A673 (cell line): ENCODE measurements at regions not wholly inside any gene's neighbourhood (a gene's known extent, or its start where the extent isn't known, plus 50 kb on each side); places are given as distances from the start of the nearest gene placed in this dataset.

ENCODE experiments used
- BruUV-seq: library from RNA; stranded (reverse); fragments of 400-500 nt; replicated peaks from 2 replicates; lab custom pipeline; 2021; lab: Mats Ljungman, UMichigan
- CTCF ChIA-PET: fragments of 300-600 bp; sonication (Branson Sonifier 250); formaldehyde crosslinking; loops from one replicate; lab custom pipeline; 2022; ENCODE audit warnings: antibody characterized with exemption; lab: Charles Lee
- POLR2A ChIA-PET: fragments of 300-600 bp; sonication (Branson Sonifier 250); formaldehyde crosslinking; loops from one replicate; lab custom pipeline; 2022; ENCODE audit warnings: antibody characterized with exemption; ENCODE audit not compliant: low non-redundant PET; lab: Charles Lee
- DNase-seq: peaks from one replicate; pipeline ENCODE4 v3.0.0-alpha.2; 2015; ENCODE audit warnings: low spot score
- H3K27ac ChIP-seq: fragments of 200-600 bp; sonication (generic); 2 replicates; pipeline ENCODE4 v1.5.1; 2016; ENCODE audit warnings: mixed run types, low read depth, mild to moderate bottlenecking, mixed read lengths, antibody characterized with exemption, low read length; ENCODE audit not compliant: poor library complexity, severe bottlenecking
- H3K27me3 ChIP-seq: fragments of 200-600 bp; sonication (generic); replicated peaks from 2 replicates; pipeline ENCODE4 v1.6.1; 2017; ENCODE audit warnings: mixed run types, low read depth, mild to moderate bottlenecking, mixed read lengths, antibody characterized with exemption, low read length; ENCODE audit not compliant: insufficient read depth, poor library complexity
- H3K36me3 ChIP-seq: fragments of 200-600 bp; sonication (generic); 2 replicates; pipeline ENCODE4 v1.6.1; 2016; ENCODE audit warnings: mixed run types, mild to moderate bottlenecking, mixed read lengths, antibody characterized with exemption, low read length; ENCODE audit not compliant: insufficient read depth, poor library complexity, severe bottlenecking
- H3K4me1 ChIP-seq: fragments of 200-600 bp; sonication (generic); 2 replicates; pipeline ENCODE4 v1.6.1; 2017; ENCODE audit warnings: mixed run types, mild to moderate bottlenecking, mixed read lengths, antibody characterized with exemption, low read length; ENCODE audit not compliant: insufficient read depth, poor library complexity, severe bottlenecking
- H3K4me3 ChIP-seq: fragments of 200-600 bp; sonication (generic); 2 replicates; pipeline ENCODE4 v1.5.1; 2016; ENCODE audit warnings: low read depth, mixed run types, mild to moderate bottlenecking, mixed read lengths, low read length; ENCODE audit not compliant: poor library complexity, severe bottlenecking
- H3K9me3 ChIP-seq: fragments of 200-600 bp; sonication (generic); 2 replicates; pipeline ENCODE4 v1.6.1; 2016; ENCODE audit warnings: mixed run types, low read depth, mild to moderate bottlenecking, mixed read lengths, antibody characterized with exemption, low read length; ENCODE audit not compliant: poor library complexity, severe bottlenecking
- CTCF ChIP-seq: fragments of 300-800, 200-600 bp; sonication (generic); conservative IDR thresholded peaks from 2 replicates; pipeline ENCODE4 v1.5.1; 2017; ENCODE audit warnings: low read depth, mild to moderate bottlenecking, antibody characterized with exemption, low read length, moderate library complexity, mixed read lengths
- EZH2 ChIP-seq: fragments of 200-600 bp; sonication (generic); IDR thresholded peaks from 2 replicates; pipeline ENCODE4 v1.6.1; 2017; ENCODE audit warnings: borderline replicate concordance, low read depth, mild to moderate bottlenecking, mixed read lengths, antibody characterized with exemption, low read length; ENCODE audit not compliant: poor library complexity, severe bottlenecking
- intact Hi-C: fragments of 100-400 bp; cut with micrococcal nuclease; formaldehyde crosslinking; loops from one replicate; pipeline ENCODE4 v1.10.0; 2022; ENCODE audit not compliant: unreplicated experiment

GRCh38 chr6:102701019-102701418 lies 1307.5 kb downstream of the GRIK2 start:
- H3K4me1 ChIP-seq, result no peaks in the 10 kb centered on the region
- DNase-seq, result no peak
- TF ChIP-seq CTCF (no peak), EZH2 (no peak)
- intact Hi-C loops, result no loop called here
- CTCF ChIA-PET, result interaction anchor here (0.5 kb wide), 1 partner anchor 1707 kb away, joined by 8 read pairs; no protein-coding TSS in a partner anchor
- no peak overlapping the region for H3K4me3 ChIP-seq
- no peaks in the 10 kb centered on the region for H3K36me3 ChIP-seq
- H3K9me3 ChIP-seq, result no peaks in the 10 kb centered on the region
- no TSS peak for BruUV-seq
- H3K27me3 ChIP-seq, result no peaks in the 10 kb centered on the region
- POLR2A ChIA-PET, result no interaction called here
- no peak overlapping the region for H3K27ac ChIP-seq

GRCh38 chr6:102686461-102686860 lies 1293.0 kb downstream of the GRIK2 start:
- Histone ChIP-seq H3K27me3 (no peaks in the 10 kb centered on the region), H3K4me3 (no peak overlapping the region), H3K27ac (no peak overlapping the region), H3K4me1 (no peaks in the 10 kb centered on the region), H3K9me3 (no peaks in the 10 kb centered on the region), H3K36me3 (no peaks in the 10 kb centered on the region)
- TF ChIP-seq CTCF, result no peak
- TF ChIP-seq EZH2, result no peak
- no TSS peak for BruUV-seq
- peak; percentile 30 for DNase-seq
- intact Hi-C loops, result no loop called here
- ChIA-PET CTCF (no interaction called here), POLR2A (interaction anchor here (0.5 kb wide), 1 partner anchor 347 kb away, joined by 3 read pairs; no protein-coding TSS in a partner anchor)

GRCh38 chr6:102680413-102680812 lies 1286.9 kb downstream of the GRIK2 start:
- Histone ChIP-seq H3K27me3 (no peaks in the 10 kb centered on the region), H3K36me3 (no peaks in the 10 kb centered on the region), H3K4me3 (no peak overlapping the region), H3K9me3 (no peaks in the 10 kb centered on the region), H3K27ac (no peak overlapping the region), H3K4me1 (no peaks in the 10 kb centered on the region)
- CTCF ChIA-PET, result no interaction called here
- intact Hi-C loops, result no loop called here
- DNase-seq, result no peak
- POLR2A ChIA-PET, result no interaction called here
- no TSS peak for BruUV-seq
- TF ChIP-seq CTCF (no peak), EZH2 (no peak)
